ENCODE measurements at regions not wholly inside any gene's neighbourhood (a gene's known extent, or its start where the extent isn't known, plus 50 kb on each side); places are given as distances from the start of the nearest gene placed in this dataset.
"Not testable (repeated sequence)": the region's sequence is repeated elsewhere in the genome, so short reads cannot be mapped to it uniquely, and the experiment has no call there.

- no peak for DNase-seq (ENCODE audit: low read depth, low spot score)
- H3K27ac ChIP-seq (ENCODE audit: low read depth, low read length), result no peak overlapping the region
- CTCF ChIA-PET, result no interaction called here
Measured at GRCh38 chr9:90204128-90204831, 438.3 kb downstream of the DIRAS2 start.

GRCh38 chr9:90213045-90213444 is 429.6 kb downstream of the DIRAS2 start:
- H3K27ac ChIP-seq (ENCODE audit: low read depth, low read length); H3K27me3 ChIP-seq (ENCODE audit: control insufficient read depth, insufficient read depth, low read length); H3K9me3 ChIP-seq (ENCODE audit: control insufficient read depth, insufficient read depth, low read length); DNase-seq (ENCODE audit: low read depth, low spot score); CTCF ChIA-PET; POLR2A ChIA-PET; H3K4me3 ChIP-seq (ENCODE audit: low read depth, low read length): not testable (repeated sequence)

More at GRCh38 chr9:90204128-90204831, 438.3 kb downstream of the DIRAS2 start:
- Histone ChIP-seq H3K4me3 (ENCODE audit: low read depth, low read length) (no peak overlapping the region), H3K27me3 (ENCODE audit: control insufficient read depth, insufficient read depth, low read length) (no peaks in the 10 kb centered on the region), H3K9me3 (ENCODE audit: control insufficient read depth, insufficient read depth, low read length) (no peaks in the 10 kb centered on the region)
- no peak for TF ChIP-seq CTCF (IDR thresholded peaks at IDR 0.05; ENCODE audit: low read depth, low read length)
- POLR2A ChIA-PET, result no interaction called here

- no peak overlapping the region for H3K27ac ChIP-seq (ENCODE audit: low read depth, low read length)
- TF ChIP-seq CTCF (IDR thresholded peaks at IDR 0.05; ENCODE audit: low read depth, low read length), result no peak
- no peak overlapping the region for H3K4me3 ChIP-seq (ENCODE audit: low read depth, low read length)
- ChIA-PET POLR2A (interaction anchor here (0.6 kb wide), 1 partner anchor 617 kb away, joined by 3 read pairs; no protein-coding TSS in a partner anchor), CTCF (no interaction called here)
- no peak for DNase-seq (ENCODE audit: low read depth, low spot score)
- H3K9me3 ChIP-seq (ENCODE audit: control insufficient read depth, insufficient read depth, low read length), result peaks cover 4% of the 10 kb centered on the region; the same call in 1 of the 2 replicates
- no peaks in the 10 kb centered on the region for H3K27me3 ChIP-seq (ENCODE audit: control insufficient read depth, insufficient read depth, low read length)
Measured at GRCh38 chr9:90219548-90220118, 423.0 kb downstream of the DIRAS2 start.

- H3K27me3 ChIP-seq (ENCODE audit: control insufficient read depth, insufficient read depth, low read length); CTCF ChIA-PET; H3K9me3 ChIP-seq (ENCODE audit: control insufficient read depth, insufficient read depth, low read length); DNase-seq (ENCODE audit: low read depth, low spot score); POLR2A ChIA-PET; H3K4me3 ChIP-seq (ENCODE audit: low read depth, low read length); H3K27ac ChIP-seq (ENCODE audit: low read depth, low read length): not testable (repeated sequence)
Measured at GRCh38 chr9:90221899-90222298, 420.7 kb downstream of the DIRAS2 start.

GRCh38 chr9:90226839-90227338 is 415.7 kb downstream of the DIRAS2 start:
- H3K27me3 ChIP-seq (ENCODE audit: control insufficient read depth, insufficient read depth, low read length); POLR2A ChIA-PET; H3K9me3 ChIP-seq (ENCODE audit: control insufficient read depth, insufficient read depth, low read length); H3K4me3 ChIP-seq (ENCODE audit: low read depth, low read length); H3K27ac ChIP-seq (ENCODE audit: low read depth, low read length); DNase-seq (ENCODE audit: low read depth, low spot score): not testable (repeated sequence)
- TF ChIP-seq CTCF (IDR thresholded peaks at IDR 0.05; ENCODE audit: low read depth, low read length), result peak; percentile 59
- CTCF ChIA-PET, result interaction anchor here (1.7 to 2.0 kb wide), 2 partner anchors 321 to 644 kb away, joined by 5 to 6 read pairs; no protein-coding TSS in a partner anchor

- H3K27ac ChIP-seq (ENCODE audit: low read depth, low read length); DNase-seq (ENCODE audit: low read depth, low spot score); H3K4me3 ChIP-seq (ENCODE audit: low read depth, low read length); H3K9me3 ChIP-seq (ENCODE audit: control insufficient read depth, insufficient read depth, low read length); CTCF ChIA-PET; H3K27me3 ChIP-seq (ENCODE audit: control insufficient read depth, insufficient read depth, low read length); POLR2A ChIA-PET: not testable (repeated sequence)
Measured at GRCh38 chr9:90233081-90233480, 409.5 kb downstream of the DIRAS2 start.

Measured in AG04450 (cell line).